Pancreas (tissue), 10 donors: ENCODE measurements at regions not wholly inside any gene's neighbourhood (a gene's known extent, or its start where the extent isn't known, plus 50 kb on each side); places are given as distances from the start of the nearest gene placed in this dataset.

Experiments
- ATAC-seq, 4 donors: fragments of 200-7000 bp; cut with Tn5 transposase; one replicate each; pipeline versions ENCODE4 v1.8.0 to v1.9.1; 2020; ENCODE audit warnings: mild to moderate bottlenecking in 4 of 4, moderate library complexity in 4 of 4
- DNase-seq, 6 donors: peaks; one replicate each; pipeline ENCODE4 v3.0.0-alpha.2; 2020
- FAIRE-seq: peaks from 2 replicates; lab custom pipeline; 2012; peaks lifted over from hg19 to GRCh38; lab: Jason Lieb, UNC
- H3K27ac ChIP-seq, 4 donors: fragments of 200-600 bp; sonication (generic); 1 replicate in 3 of 4; 2 replicates in 1 of 4; pipeline versions ENCODE4 v1.5.0 to v1.8.0; 2020
- H3K27me3 ChIP-seq, 4 donors: fragments of 200-600 bp; one replicate each; pipeline ENCODE4 v1.8.0; 2021
- H3K36me3 ChIP-seq, 3 donors: fragments of 200-600 bp; sonication (generic) in 1 of 3; one replicate each; pipeline versions ENCODE4 v1.5.0 to v1.8.0; 2020 to 2021
- H3K4me1 ChIP-seq, 3 donors: fragments of 200-600 bp; one replicate each; pipeline ENCODE4 v1.8.0; 2021
- H3K4me3 ChIP-seq, 4 donors: fragments of 200-600 bp; sonication (generic) in 2 of 4; one replicate each; pipeline versions ENCODE4 v1.5.0 to v1.8.0; 2020 to 2021
- H3K9me3 ChIP-seq, 4 donors: fragments of 200-600 bp; one replicate each; pipeline ENCODE4 v1.8.0; 2021
- WGBS, 2 donors: extraction: QIAGEN DNeasy Blood & Tissue Kit; methylation state at CpG; one replicate each; pipeline ENCODE4 v1.1.7; 2013; 5-methylcytosine and 5-hydroxymethylcytosine counted together
- intact Hi-C, 3 donors: fragments of 100-400 bp; cut with DNase I; formaldehyde crosslinking; loops; one replicate each; pipeline versions ENCODE4 v1.11.1 to v1.14.2; 2022
- TF ChIP-seq, protein P1 (sequence below), 4 donors: fragments of 200-600 bp; sonication (generic) in 3 of 4; IDR thresholded peaks; one replicate each; pipeline versions ENCODE4 v1.5.0 to v1.8.0; 2021; ENCODE audit warnings: antibody characterized with exemption in 4 of 4
- donor health status: healthy with polysubstance abuse.
- donor health status: DM: no; HTN: no; CAD: no; lungs with moderate emphysema.
- donor health status: DM: no; HTN: no; CAD: no.
- donor health status: control.
- donor health status: control.
- donor health status: Bipolar disorder and iron deficiency.
- donor health status: DM: yes; HTN: yes; CAD: no.
- donor health status: DM: no; HTN: no; CAD: no.
- donor health status: DM: no; HTN: no; CAD: no.
- donor health status: DM: yes; HTN: yes; CAD: no.

DNA sequence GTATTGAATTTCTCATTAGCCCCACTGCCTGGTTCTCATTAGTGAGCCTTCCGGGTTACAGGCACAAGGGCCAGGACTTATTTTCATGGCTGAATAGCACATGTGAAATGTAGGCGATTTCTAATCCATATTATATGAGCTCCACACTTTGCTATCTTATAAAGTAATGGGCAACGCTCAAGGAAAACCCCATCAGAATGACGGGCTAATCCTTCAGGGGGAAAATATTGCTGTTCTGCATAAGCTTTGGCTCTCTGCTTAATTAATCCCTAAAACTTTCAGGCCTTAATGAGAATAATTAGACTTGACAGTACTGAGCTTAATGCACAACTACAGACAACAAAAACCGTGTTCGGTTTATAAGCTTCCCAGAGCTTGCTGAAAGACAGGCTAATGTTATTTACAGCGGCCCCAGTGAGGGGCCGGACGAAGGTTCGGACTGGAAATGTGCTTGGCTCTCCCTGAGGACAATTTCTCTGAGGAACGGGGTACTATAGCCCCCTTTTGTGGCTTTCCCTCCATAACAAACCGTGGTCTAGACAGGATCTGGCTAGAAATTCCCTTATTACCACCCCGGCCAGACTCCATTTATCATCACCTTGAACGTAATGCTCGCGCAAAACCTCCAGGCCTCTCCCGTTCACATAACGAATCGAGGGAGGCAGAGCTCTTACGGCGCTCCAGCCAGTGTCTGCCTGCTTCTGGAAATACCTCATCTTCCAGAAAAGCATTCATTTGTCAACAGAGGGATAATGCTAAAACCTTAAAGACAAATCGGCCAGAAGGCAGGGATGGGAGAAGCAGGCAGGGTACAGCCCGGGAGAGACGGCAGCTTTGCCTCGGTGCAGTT, 164.5 kb downstream of the CD83 start:
- ATAC-seq: no peak
- intact Hi-C loops: no loop called here
- FAIRE-seq: no peak
- DNase-seq: no peak
- Histone ChIP-seq H3K4me1 (no peaks in the 10 kb centered on the region), H3K27me3 (no peaks in the 10 kb centered on the region), H3K4me3 (no peak overlapping the region), H3K27ac (no peak overlapping the region), H3K36me3 (no peaks in the 10 kb centered on the region), H3K9me3 (no peaks in the 10 kb centered on the region)
- WGBS, 2 donors: 86 to 87% methylated on average over 25 of the region's 25 CpGs
- TF ChIP-seq, protein P1, sequence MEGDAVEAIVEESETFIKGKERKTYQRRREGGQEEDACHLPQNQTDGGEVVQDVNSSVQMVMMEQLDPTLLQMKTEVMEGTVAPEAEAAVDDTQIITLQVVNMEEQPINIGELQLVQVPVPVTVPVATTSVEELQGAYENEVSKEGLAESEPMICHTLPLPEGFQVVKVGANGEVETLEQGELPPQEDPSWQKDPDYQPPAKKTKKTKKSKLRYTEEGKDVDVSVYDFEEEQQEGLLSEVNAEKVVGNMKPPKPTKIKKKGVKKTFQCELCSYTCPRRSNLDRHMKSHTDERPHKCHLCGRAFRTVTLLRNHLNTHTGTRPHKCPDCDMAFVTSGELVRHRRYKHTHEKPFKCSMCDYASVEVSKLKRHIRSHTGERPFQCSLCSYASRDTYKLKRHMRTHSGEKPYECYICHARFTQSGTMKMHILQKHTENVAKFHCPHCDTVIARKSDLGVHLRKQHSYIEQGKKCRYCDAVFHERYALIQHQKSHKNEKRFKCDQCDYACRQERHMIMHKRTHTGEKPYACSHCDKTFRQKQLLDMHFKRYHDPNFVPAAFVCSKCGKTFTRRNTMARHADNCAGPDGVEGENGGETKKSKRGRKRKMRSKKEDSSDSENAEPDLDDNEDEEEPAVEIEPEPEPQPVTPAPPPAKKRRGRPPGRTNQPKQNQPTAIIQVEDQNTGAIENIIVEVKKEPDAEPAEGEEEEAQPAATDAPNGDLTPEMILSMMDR (IDR thresholded peaks at IDR 0.05): no peak

- no peak for DNase-seq
- intact Hi-C loops: no loop called here
- no peak for FAIRE-seq
- Histone ChIP-seq H3K27ac (no peak overlapping the region), H3K9me3 (no peaks in the 10 kb centered on the region), H3K27me3 (no peaks in the 10 kb centered on the region), H3K36me3 (no peaks in the 10 kb centered on the region), H3K4me1 (no peaks in the 10 kb centered on the region), H3K4me3 (no peak overlapping the region)
- no peak for ATAC-seq
- 69 to 70% methylated on average over 10 of the region's 10 CpGs for WGBS, 2 donors
- TF ChIP-seq, protein P1 (IDR thresholded peaks at IDR 0.05): no peak
These were observed 165.4 kb downstream of the CD83 start for GRCh38 chr6:14282854-14283505.

GRCh38 chr6:14283600-14284235, 166.1 kb downstream of the CD83 start:
- DNase-seq: no peak
- H3K36me3 ChIP-seq: no peaks in the 10 kb centered on the region
- intact Hi-C loops: no loop called here
- no peak overlapping the region for H3K4me3 ChIP-seq
- 83 to 89% methylated on average over 12 of the region's 12 CpGs for WGBS, 2 donors
- H3K4me1 ChIP-seq: no peaks in the 10 kb centered on the region
- peak in 2 of 4 donors; percentile 53 to 54 for ATAC-seq
- H3K9me3 ChIP-seq: no peaks in the 10 kb centered on the region
- no peak for FAIRE-seq
- no peak overlapping the region for H3K27ac ChIP-seq
- TF ChIP-seq, protein P1 (IDR thresholded peaks at IDR 0.05): no peak
- no peaks in the 10 kb centered on the region for H3K27me3 ChIP-seq

DNA sequence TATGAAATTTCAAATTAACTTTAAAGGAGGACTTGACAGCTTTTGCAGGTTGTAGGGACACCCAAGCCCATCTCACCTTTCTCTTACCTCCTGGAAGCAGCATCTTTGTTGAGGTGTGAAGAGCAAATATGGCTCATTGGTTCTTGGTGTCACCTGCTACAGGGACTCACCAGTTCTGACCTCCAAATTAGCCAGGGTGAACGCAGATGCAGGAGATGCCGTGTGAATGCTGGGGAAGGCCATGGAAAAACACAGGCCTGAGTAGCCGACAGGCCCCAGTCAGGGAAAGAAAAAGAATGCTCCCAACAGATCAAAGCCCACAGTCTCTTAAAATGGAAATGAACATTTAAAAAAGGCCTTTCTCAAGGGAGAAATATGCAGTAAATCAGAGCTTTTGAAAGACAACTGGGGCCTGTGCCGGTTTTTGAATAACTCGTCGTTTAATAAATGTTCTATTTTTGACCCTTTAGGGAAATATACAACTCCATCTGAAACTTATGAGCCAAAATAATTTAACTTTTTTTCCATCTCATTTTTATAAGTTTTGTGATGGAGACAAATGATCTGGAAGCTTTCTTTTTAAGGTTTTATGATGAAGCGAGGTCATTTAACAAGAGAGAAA, 167.5 kb downstream of the CD83 start:
- 89 to 95% methylated on average over 7 of the region's 7 CpGs for WGBS, 2 donors
- Histone ChIP-seq H3K27me3 (no peaks in the 10 kb centered on the region), H3K4me1 (no peaks in the 10 kb centered on the region), H3K9me3 (no peaks in the 10 kb centered on the region), H3K36me3 (no peaks in the 10 kb centered on the region), H3K4me3 (no peak overlapping the region), H3K27ac (no peak overlapping the region)
- DNase-seq: no peak
- no peak for FAIRE-seq
- TF ChIP-seq, protein P1 (IDR thresholded peaks at IDR 0.05): no peak
- ATAC-seq: no peak
- intact Hi-C loops: no loop called here
